ENCODE measurements at regions not wholly inside any gene's neighbourhood (a gene's known extent, or its start where the extent isn't known, plus 50 kb on each side); places are given as distances from the start of the nearest gene placed in this dataset.

DNA sequence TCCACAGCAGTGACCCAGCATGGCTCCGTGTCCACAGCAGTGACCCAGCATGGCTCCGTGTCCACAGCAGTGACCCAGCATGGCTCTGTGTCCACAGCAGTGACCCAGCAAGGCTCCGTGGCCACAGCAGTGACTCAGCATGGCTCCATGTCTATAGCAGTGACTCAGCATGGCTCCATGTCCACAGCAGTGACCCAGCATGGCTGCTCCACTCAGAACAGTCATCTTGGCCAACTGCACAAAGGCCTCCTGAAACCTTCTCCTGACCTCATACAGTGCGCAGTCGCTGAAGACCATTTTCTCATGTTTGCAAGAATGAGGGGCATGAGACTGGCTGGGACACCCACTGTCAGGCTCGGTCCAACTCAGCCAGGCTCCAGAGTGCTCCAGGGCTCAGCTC, 333.4 kb upstream of the RAB6C start:
- TF ChIP-seq, protein P1, sequence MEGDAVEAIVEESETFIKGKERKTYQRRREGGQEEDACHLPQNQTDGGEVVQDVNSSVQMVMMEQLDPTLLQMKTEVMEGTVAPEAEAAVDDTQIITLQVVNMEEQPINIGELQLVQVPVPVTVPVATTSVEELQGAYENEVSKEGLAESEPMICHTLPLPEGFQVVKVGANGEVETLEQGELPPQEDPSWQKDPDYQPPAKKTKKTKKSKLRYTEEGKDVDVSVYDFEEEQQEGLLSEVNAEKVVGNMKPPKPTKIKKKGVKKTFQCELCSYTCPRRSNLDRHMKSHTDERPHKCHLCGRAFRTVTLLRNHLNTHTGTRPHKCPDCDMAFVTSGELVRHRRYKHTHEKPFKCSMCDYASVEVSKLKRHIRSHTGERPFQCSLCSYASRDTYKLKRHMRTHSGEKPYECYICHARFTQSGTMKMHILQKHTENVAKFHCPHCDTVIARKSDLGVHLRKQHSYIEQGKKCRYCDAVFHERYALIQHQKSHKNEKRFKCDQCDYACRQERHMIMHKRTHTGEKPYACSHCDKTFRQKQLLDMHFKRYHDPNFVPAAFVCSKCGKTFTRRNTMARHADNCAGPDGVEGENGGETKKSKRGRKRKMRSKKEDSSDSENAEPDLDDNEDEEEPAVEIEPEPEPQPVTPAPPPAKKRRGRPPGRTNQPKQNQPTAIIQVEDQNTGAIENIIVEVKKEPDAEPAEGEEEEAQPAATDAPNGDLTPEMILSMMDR (conservative IDR thresholded peaks at IDR 0.05; ENCODE audit: low read length), result no peak
- no peak for DNase-seq (ENCODE audit: low read depth)
- H3K4me3 ChIP-seq (ENCODE audit: low read length), result no peak overlapping the region

DNA sequence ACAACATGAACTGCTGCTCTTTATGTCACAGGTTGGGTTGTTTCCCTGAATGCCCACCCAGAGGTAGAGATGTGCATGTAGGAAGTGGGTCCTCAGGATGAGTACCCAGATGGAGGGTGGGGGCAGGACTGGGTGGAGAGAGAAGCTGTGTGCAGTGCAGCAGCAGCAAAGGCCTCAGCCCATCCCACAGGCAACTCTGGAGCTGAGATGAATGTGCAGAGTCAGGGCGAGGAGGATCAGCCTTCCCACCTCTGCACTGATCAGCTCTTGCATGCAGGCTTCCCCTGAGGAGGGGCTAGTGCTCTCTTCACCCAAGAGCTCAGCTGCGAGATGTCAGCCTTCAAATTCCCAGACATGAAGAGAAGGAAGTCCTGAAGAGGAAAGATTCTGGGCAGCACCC, 326.2 kb upstream of the RAB6C start:
- no peak overlapping the region for H3K4me3 ChIP-seq (ENCODE audit: low read length)
- TF ChIP-seq, protein P1 (conservative IDR thresholded peaks at IDR 0.05; ENCODE audit: low read length), result no peak
- no peak for DNase-seq (ENCODE audit: low read depth)

DNA sequence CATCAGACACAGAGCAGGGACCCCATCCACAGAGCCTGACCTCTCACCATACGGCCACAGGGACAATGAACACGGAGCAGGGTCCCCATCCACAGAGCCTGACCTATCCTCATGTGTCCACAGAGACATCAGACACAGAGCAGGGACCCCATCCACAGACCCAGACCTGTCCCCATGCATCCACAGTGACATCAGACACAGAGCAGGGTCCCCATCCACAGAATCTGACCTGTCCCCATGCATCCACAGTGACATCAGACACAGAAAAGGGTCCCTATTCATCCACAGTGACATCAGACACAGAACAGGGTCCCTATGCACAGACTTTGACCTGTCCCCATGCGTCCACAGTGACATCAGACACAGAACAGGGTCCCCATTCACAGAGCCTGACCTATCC, 325.1 kb upstream of the RAB6C start:
- no peak overlapping the region for H3K4me3 ChIP-seq (ENCODE audit: low read length)
- TF ChIP-seq, protein P1 (conservative IDR thresholded peaks at IDR 0.05; ENCODE audit: low read length), result no peak
- no peak for DNase-seq (ENCODE audit: low read depth)

DNA sequence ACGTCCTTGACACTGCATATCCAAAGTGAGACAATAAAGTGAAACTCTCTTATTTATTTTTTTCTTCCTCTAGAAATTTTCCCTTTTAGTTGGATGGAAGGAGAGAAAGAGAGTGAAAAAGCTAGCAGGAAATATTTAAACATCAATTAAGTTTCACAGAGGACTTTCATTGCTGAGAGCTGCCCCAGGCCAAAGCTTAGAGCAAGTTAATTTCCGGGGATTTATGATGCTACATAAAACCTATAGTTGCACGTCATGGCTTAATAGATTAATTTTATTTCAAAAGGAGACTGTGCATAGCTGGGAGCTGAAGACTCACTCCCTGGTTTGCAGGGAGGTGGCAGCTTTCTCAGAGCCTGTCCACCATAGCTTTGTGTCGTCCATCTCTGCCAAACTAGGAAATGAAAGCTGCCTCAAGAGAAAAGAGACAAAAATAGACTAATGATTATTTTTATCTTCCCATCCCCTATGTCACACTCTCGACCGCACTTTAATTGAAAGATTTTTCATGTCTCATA, 323.3 kb upstream of the RAB6C start:
- TF ChIP-seq, protein P1 (conservative IDR thresholded peaks at IDR 0.05; ENCODE audit: low read length), result no peak
- no peak for DNase-seq (ENCODE audit: low read depth)
- no peak overlapping the region for H3K4me3 ChIP-seq (ENCODE audit: low read length)

DNA sequence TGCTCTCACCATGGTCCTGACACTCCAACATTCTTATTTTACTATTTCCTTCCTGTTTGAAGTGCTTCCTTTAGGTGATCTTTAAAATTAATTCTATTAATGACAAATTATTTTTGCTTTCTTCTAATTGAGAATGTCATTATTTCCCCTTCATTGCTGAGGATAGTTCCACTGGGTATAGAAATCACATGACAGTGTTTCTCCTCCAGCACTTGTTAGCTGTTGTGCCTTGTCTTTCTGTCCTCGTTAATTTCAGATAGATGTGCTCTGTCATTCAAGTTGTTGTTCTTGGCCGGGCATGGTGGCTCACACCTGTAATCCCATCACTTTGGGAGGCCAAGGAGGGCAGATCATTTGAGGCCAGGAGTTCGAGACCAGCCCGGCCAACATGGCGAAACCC, 321.0 kb upstream of the RAB6C start:
- no peak for DNase-seq (ENCODE audit: low read depth)
- no peak overlapping the region for H3K4me3 ChIP-seq (ENCODE audit: low read length)
- TF ChIP-seq, protein P1 (conservative IDR thresholded peaks at IDR 0.05; ENCODE audit: low read length), result no peak

DNA sequence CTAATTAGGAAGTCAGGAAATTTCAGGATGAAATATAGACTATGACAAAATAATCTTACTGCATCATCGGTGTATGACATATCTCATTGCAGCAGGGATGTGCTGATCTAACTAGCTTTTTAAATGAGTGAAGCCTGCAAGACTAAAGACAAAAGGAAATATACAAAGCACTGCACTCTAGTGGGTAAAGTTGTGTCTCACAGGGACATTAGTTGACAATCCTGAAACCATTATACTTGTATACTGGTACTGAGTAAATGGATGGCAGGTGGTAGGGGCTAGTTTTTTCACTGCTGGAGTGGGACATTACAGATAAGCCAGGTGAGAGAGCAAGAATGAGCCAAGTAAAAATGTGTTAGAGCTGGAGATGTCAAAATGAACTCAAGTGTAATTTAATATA, 317.5 kb upstream of the RAB6C start:
- no peak for DNase-seq (ENCODE audit: low read depth)
- no peak overlapping the region for H3K4me3 ChIP-seq (ENCODE audit: low read length)
- TF ChIP-seq, protein P1 (conservative IDR thresholded peaks at IDR 0.05; ENCODE audit: low read length), result no peak

DNA sequence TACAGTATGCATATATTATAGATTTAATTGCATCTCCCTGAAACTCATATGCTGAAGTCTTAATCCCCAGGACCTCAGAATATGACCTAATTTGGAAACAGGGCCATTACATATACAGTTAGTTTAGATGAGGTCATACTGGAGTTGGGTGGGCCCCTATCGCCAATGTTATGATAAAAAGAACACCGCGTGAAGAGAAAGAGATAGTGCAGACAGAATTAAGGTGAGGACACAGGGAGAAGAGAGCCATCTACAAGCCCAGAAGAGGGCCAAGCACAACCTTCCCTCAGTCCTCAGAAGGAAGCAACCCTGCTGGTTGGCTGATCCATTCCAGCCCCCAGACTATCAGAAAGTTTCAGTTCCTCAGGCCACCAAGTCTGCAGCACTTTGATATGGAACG, 311.9 kb upstream of the RAB6C start:
- TF ChIP-seq, protein P1 (conservative IDR thresholded peaks at IDR 0.05; ENCODE audit: low read length), result no peak
- DNase-seq (ENCODE audit: low read depth), result no peak
- no peak overlapping the region for H3K4me3 ChIP-seq (ENCODE audit: low read length)

All from AG10803 (cell line).